Motor neuron (in vitro differentiated cells): ENCODE measurements at regions not wholly inside any gene's neighbourhood (a gene's known extent, or its start where the extent isn't known, plus 50 kb on each side); places are given as distances from the start of the nearest gene placed in this dataset.
"Not testable (repeated sequence)": the region's sequence is repeated elsewhere in the genome, so short reads cannot be mapped to it uniquely, and the experiment has no call there.

Experiments used
- ATAC-seq, 8 experiments: fragments of 200-7000 bp; cut with Tn5 transposase; replicated peaks in 6 of 8; 2 replicates each; pipeline ENCODE4 v1.8.0; 2021; ENCODE audit warnings: mild to moderate bottlenecking in 8 of 8, moderate library complexity in 8 of 8
- H3K27ac ChIP-seq, 2 donors: fragments of 250-450 bp; sonication (Bioruptor Pico); 2 replicates each; pipeline ENCODE4 v1.9.0; 2021; ENCODE audit warnings: antibody characterized with exemption in 2 of 2, mild to moderate bottlenecking in 2 of 2, moderate library complexity in 1 of 2
- H3K4me1 ChIP-seq, 2 donors: fragments of 250-450 bp; sonication (Bioruptor Pico); replicated peaks in 1 of 2; 2 replicates each; pipeline ENCODE4 v1.6.1; 2021; ENCODE audit warnings: antibody characterized with exemption in 2 of 2, mild to moderate bottlenecking in 2 of 2, moderate library complexity in 1 of 2
- H3K4me3 ChIP-seq, 5 donors: fragments of 250-450 bp; sonication (Bioruptor Pico); 2 replicates each; pipeline ENCODE4 v1.9.0; 2021; ENCODE audit warnings: antibody characterized with exemption in 5 of 5, mild to moderate bottlenecking in 5 of 5, moderate library complexity in 4 of 5
- WGBS, 10 experiments: fragments of 450-650 bp; shearing (Covaris generic); methylation state at CpG; one replicate each; pipeline ENCODE4 v1.0.0; 2022; 5-methylcytosine and 5-hydroxymethylcytosine counted together
- in situ Hi-C, 9 experiments: fragments of 400-800 bp; cut with MboI; loops; one replicate each; pipeline ENCODE4 v1.15.0; 2021; ENCODE audit warnings: low sequenced_read_pairs in 9 of 9, low pct_unique_long_range_greater_than_20kb in 2 of 9; ENCODE audit not compliant: unreplicated experiment in 9 of 9

DNA sequence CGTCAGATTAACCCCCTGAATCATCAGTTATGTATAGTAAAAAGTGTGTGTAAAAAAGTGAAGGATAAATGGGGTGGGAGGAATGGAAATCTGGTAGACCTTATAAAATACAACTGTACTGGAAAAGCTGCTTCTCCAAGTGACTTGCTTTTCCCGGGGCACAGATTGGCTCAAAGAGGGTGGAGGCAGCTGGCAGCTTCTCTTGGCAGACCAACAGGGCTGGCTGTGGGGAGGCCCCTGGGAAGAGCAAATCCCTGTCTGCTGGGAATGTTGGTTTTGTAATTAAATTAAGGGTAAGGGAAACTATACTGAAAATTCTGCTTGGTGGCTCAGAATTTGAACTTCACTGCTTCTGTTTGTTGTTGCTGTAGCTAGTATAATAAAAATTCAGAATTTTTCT lies 154.2 kb upstream of the DLX2 start:
- Histone ChIP-seq H3K4me1 (peaks cover 8 to 13% of the 10 kb centered on the region in 2 donors), H3K27ac (no peak overlapping the region), H3K4me3 (no peak overlapping the region)
- no peak for ATAC-seq
- in situ Hi-C loops: no loop called here
- WGBS, 10 experiments: 10 to 100% (median 83%) methylated on average over 1 to 2 of the region's 2 CpGs; no CpG with 5 or more reads in 5 of the 10 experiments

DNA sequence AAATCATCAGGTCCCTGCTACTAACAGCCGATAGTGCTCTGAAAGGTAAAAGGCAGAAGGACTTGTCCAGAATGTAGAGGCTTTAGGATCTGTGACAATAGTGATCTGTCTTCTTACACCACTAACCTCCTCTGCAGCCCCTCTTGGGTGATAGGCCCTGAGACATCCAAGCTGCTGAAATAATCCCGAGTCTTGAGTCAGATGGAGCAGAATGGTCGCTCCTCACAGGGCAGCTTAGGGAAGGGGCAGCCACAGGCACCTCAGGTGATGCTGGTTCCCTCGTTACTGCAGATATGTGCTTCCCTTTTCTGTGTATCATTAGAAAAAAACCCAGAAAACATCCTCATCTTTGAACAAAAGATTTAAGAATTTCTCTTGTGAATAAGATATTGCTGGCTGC lies 157.1 kb upstream of the DLX2 start:
- in situ Hi-C loops: no loop called here
- peak in 5 of 8 experiments; percentile 32 to 67 (median 40) for ATAC-seq
- WGBS, 10 experiments: 66 to 100% (median 73%) methylated on average over 1 to 3 of the region's 4 CpGs; no CpG with 5 or more reads in 2 of the 10 experiments
- Histone ChIP-seq H3K27ac (no peak overlapping the region), H3K4me1 (peaks cover 8 to 10% of the 10 kb centered on the region in 2 donors), H3K4me3 (no peak overlapping the region)

GRCh38 chr2:172260336-172260735 lies 157.6 kb upstream of the DLX2 start:
- Histone ChIP-seq H3K4me1 (peaks cover 8 to 10% of the 10 kb centered on the region in 2 donors), H3K4me3 (no peak overlapping the region), H3K27ac (no peak overlapping the region)
- in situ Hi-C loops: no loop called here
- 15 to 97% (median 38%) methylated on average over 2 to 8 of the region's 8 CpGs for WGBS, 10 experiments
- ATAC-seq: peak in 1 of 8 experiments; percentile 4

- in situ Hi-C loops: no loop called here
- WGBS, 10 experiments: 11 to 100% (median 72%) methylated on average over 1 of the region's 1 CpG; no CpG with 5 or more reads in 4 of the 10 experiments
- H3K27ac ChIP-seq: no peak overlapping the region
- H3K4me1 ChIP-seq: peaks cover 8 to 10% of the 10 kb centered on the region in 2 donors
- no peak overlapping the region for H3K4me3 ChIP-seq
- ATAC-seq: peak in 1 of 8 experiments; percentile 51
These were observed 158.6 kb upstream of the DLX2 start for GRCh38 chr2:172261292-172261691.

DNA sequence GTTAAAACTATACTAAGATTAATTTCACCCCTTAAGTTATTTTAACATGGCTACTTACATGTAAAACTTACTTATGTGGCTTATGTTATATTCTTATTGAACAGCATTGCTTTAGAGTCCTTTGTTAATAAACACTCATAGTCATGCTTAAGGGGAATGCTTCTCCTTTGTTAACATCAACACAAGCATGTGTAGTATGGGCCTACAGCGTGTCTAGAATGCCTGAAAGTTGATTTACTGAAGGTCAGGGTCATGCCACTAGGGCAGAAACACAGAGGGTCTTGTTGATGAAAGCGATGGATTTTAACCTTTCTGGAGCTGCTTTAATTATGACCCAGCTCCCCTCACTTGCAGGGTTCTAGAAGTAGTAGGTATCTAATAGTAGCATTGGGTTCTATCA lies 159.8 kb upstream of the DLX2 start:
- no peak for ATAC-seq
- peaks cover 8 to 10% of the 10 kb centered on the region in 2 donors for H3K4me1 ChIP-seq
- in situ Hi-C loops: no loop called here
- H3K27ac ChIP-seq: no peak overlapping the region
- 30 to 100% (median 60%) methylated on average over 1 of the region's 2 CpGs; no CpG with 5 or more reads in 3 of the 10 experiments for WGBS, 10 experiments
- H3K4me3 ChIP-seq: no peak overlapping the region

- H3K4me1 ChIP-seq, ATAC-seq, H3K27ac ChIP-seq, H3K4me3 ChIP-seq, in situ Hi-C loops: not testable (repeated sequence)
- 67% methylated on average over 1 of the region's 2 CpGs; no CpG with 5 or more reads in 9 of the 10 experiments for WGBS, 10 experiments
These were observed 162.1 kb upstream of the DLX2 start for GRCh38 chr2:172264820-172265219.

DNA sequence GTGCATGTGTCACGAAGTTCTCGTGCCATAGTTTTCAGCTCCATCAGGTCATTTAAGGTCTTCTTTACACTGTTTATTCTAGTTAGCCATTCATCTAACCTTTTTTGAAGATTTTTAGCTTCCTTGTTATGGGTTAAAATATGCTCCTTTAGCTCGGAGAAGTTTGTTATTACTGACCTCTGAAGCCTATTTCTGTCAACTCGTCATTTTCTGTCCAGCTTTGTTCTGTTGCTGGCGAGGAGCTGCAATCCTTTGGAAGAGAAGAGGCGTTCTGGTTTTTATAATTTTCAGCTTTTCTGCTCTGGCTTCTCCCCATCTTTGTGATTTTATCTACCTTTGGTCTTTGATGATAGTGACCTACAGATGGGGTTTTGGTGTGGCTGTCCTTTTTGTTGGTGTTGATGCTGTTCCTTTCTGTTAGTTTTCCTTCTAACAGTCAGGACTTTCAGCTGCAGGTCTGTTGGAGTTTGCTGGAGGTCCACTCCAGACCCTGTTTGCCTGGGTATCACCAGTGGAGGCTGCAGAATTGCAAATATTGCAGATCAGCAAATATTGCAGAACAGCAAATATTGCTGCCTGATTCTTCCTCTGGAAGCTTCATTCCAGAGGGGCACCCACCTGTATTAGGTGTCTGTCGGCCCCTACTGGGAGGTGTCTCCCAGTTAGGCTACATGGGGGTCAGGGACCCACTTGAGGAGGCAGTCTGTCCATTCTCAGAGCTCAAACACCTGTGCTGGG lies 157.7 kb upstream of the ITGA6 start:
- H3K4me1 ChIP-seq, in situ Hi-C loops, H3K27ac ChIP-seq, H3K4me3 ChIP-seq, ATAC-seq: not testable (repeated sequence)
- 58 to 98% (median 88%) methylated on average over 4 to 6 of the region's 7 CpGs for WGBS, 10 experiments

- ATAC-seq: peak in 7 of 8 experiments; percentile 24 to 92 (median 32)
- WGBS, 10 experiments: 0 to 100% (median 61%) methylated on average over 1 to 7 of the region's 11 CpGs; no CpG with 5 or more reads in 3 of the 10 experiments
- Histone ChIP-seq H3K4me1 (peaks cover 4 to 7% of the 10 kb centered on the region in 2 donors), H3K27ac (no peak overlapping the region), H3K4me3 (no peak overlapping the region)
- in situ Hi-C loops: no loop called here
These were observed 156.9 kb upstream of the ITGA6 start for GRCh38 chr2:172270278-172271079.

GRCh38 chr2:172273910-172274571 lies 153.3 kb upstream of the ITGA6 start:
- Histone ChIP-seq H3K4me1 (peaks cover 4 to 7% of the 10 kb centered on the region in 2 donors), H3K4me3 (no peak overlapping the region), H3K27ac (no peak overlapping the region)
- ATAC-seq: no peak
- 50 to 100% (median 81%) methylated on average over 1 to 5 of the region's 6 CpGs; no CpG with 5 or more reads in 4 of the 10 experiments for WGBS, 10 experiments
- in situ Hi-C loops: no loop called here

DNA sequence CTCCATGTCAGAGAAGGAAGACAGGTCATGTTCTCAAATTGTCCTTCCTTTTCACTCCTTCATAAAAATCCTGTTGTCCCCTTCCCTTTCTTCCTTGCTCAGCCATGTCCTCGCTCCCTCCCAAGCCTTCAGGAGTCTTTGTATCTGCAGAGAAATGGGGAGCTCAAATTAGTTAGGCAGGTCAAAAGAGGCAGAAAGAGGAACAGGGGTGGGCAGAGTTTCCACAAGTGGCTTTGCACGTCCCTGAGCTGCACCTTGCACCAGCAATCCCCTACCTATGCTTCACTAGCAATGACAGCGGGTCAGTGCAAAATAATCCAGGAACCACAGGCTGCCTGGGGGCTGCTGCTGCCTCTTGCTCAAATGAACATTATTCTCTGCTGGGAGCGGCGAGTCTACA lies 152.1 kb upstream of the ITGA6 start:
- H3K4me3 ChIP-seq: no peak overlapping the region
- in situ Hi-C loops: no loop called here
- H3K27ac ChIP-seq: no peak overlapping the region
- ATAC-seq: no peak
- 33 to 100% (median 88%) methylated on average over 1 to 4 of the region's 5 CpGs; no CpG with 5 or more reads in 3 of the 10 experiments for WGBS, 10 experiments
- peaks cover 3% of the 10 kb centered on the region in 2 donors for H3K4me1 ChIP-seq

DNA sequence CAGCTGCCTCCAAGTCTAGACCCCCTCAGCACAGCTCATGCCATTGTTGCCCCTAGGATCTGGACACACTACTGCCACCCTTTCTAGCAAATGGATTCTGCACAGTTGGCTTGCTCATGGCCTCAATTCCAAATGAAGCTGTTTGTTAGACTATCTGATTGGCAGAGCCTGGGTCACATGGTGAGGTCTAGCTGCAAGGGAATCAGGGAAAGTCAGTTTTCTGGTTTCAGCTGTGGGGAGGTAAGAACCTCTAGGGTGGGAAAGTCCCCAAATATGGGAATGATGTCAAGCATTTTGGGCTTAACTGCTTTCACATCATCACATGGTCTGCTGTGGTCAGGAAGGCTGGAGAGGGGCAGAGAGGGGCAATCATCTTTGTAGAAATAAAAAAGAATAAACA lies 150.4 kb upstream of the ITGA6 start:
- Histone ChIP-seq H3K4me1 (no peaks in the 10 kb centered on the region), H3K27ac (no peak overlapping the region), H3K4me3 (no peak overlapping the region)
- in situ Hi-C loops: no loop called here
- no peak for ATAC-seq

DNA sequence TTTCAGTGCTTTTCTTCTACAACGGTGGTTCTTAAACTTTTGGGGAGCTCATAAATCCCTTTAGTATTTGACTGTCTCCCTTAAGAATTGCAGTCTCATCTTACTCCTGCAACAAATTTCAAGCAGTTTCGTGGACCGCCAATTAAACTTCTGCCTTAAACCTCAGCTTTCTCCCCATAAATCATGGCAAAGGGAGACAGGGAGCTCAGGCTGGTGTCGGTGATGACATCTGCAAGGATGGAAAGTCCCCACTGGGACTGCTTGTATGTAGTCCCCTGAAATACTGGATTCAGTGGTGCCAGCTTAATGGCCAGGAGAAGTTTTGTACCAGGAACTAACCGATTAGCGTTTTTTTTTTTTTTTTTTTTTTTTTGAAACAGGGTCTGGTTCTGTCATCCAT lies 148.7 kb upstream of the ITGA6 start:
- Histone ChIP-seq H3K4me3 (no peak overlapping the region), H3K4me1 (peaks cover 0 to 6% of the 10 kb centered on the region in 2 donors), H3K27ac (no peak overlapping the region)
- ATAC-seq: no peak
- in situ Hi-C loops: no loop called here
- 0 to 100% (median 80%) methylated on average over 1 to 6 of the region's 6 CpGs for WGBS, 10 experiments

DNA sequence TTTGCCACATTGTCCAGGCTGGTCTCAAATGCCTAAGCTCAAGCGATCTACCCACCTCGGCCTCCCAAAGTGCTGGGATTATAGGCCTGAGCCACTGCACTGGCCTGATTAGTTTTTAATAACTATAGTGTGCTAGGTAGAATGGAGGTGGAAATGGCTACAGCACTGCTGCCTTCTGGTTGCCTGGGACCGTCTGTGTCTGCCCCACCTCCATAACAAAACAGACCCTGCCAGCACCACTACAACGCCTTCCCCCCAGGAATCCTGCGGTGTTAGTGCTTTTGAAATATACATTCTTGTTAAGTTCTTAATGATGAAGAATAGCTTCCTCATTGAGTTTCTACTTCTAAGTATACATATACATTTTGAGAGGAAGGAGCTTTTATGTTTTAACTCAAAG lies 148.2 kb upstream of the ITGA6 start:
- H3K4me1 ChIP-seq: peaks cover under 1 to 8% of the 10 kb centered on the region in 2 donors
- H3K4me3 ChIP-seq: no peak overlapping the region
- WGBS, 10 experiments: 0 to 100% (median 79%) methylated on average over 1 to 4 of the region's 5 CpGs; no CpG with 5 or more reads in 2 of the 10 experiments
- in situ Hi-C loops: no loop called here
- no peak overlapping the region for H3K27ac ChIP-seq
- ATAC-seq: no peak
